ENCODE measurements at regions not wholly inside any gene's neighbourhood (a gene's known extent, or its start where the extent isn't known, plus 50 kb on each side); places are given as distances from the start of the nearest gene placed in this dataset.

DNA sequence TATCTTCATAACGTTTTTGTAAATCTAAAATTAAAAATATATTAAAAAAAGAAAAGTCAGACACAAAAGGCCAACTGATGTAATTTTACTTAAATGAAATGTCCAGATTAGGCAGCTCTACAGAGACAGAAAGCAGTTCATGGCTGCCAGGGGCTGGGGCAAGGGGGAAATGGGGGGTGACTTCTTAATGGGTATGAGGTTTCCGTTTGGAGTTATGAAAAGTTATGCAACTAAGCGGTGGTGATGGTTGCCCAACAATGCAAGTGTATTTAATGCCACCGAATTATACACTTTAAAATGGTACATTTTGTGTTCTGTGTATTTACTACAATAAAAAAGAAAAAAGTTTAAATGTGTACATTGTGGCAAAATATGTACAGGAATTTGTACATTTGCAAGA, 70.2 kb upstream of the TEX51 start:
- TF ChIP-seq CTCF (IDR thresholded peaks at IDR 0.05) (no peak), EP300 (IDR thresholded peaks at IDR 0.05) (no peak), POLR2A (IDR thresholded peaks at IDR 0.05) (no peak), POLR2AphosphoS5 (IDR thresholded peaks at IDR 0.05) (no peak)
